K562 (cell line): ENCODE measurements at regions not wholly inside any gene's neighbourhood (a gene's known extent, or its start where the extent isn't known, plus 50 kb on each side); places are given as distances from the start of the nearest gene placed in this dataset.

Experiments used
- ATF7 ChIP-seq: fragments of 450-650 bp; IDR thresholded peaks from 2 replicates; pipeline ENCODE4 v1.7.1; 2014; ENCODE audit warnings: mild to moderate bottlenecking, moderate library complexity
- BHLHE40 ChIP-seq: IDR thresholded peaks from 2 replicates; pipeline ENCODE4 v1.6.1; 2011; ENCODE audit warnings: low read length, improper control_type of control experiment
- CEBPB ChIP-seq: fragments of 450-650 bp; IDR thresholded peaks from 2 replicates; pipeline ENCODE4 v1.6.1; 2016; ENCODE audit warnings: missing genetic modification characterization, missing compliant biosample characterization
- CHD4 ChIP-seq: fragments of 200-600 bp; sonication (generic); IDR thresholded peaks from 3 replicates; pipeline ENCODE4 v1.6.1; 2012; ENCODE audit warnings: low read depth, mild to moderate bottlenecking, mixed read lengths, low read length, inconsistent platforms; ENCODE audit not compliant: insufficient read depth, insufficient replicate concordance, poor library complexity, severe bottlenecking
- EGR1 ChIP-seq: fragments of 450-650 bp; conservative IDR thresholded peaks from 2 replicates; pipeline ENCODE4 v1.6.1; 2017; ENCODE audit warnings: mild to moderate bottlenecking
- ETV1 ChIP-seq: fragments of 450-650 bp; conservative IDR thresholded peaks from 2 replicates; pipeline ENCODE4 v1.6.1; 2016; ENCODE audit warnings: missing genetic modification characterization, control low read depth, low read depth, missing compliant biosample characterization
- GTF2B ChIP-seq: IDR thresholded peaks from 2 replicates; pipeline ENCODE4 v1.6.1; 2011; ENCODE audit not compliant: insufficient read length; ENCODE audit errors: extremely low read depth
- MTA1 ChIP-seq: fragments of 450-650 bp; IDR thresholded peaks from 2 replicates; pipeline ENCODE4 v1.6.1; 2017; ENCODE audit warnings: borderline replicate concordance
- MTA3 ChIP-seq: fragments of 450-650 bp; formaldehyde crosslinking; IDR thresholded peaks from 2 replicates; pipeline ENCODE4 v1.6.1; 2017; ENCODE audit warnings: mild to moderate bottlenecking, borderline replicate concordance
- NFATC3 ChIP-seq: fragments of 450-650 bp; IDR thresholded peaks from 2 replicates; pipeline ENCODE4 v1.6.1; 2017; ENCODE audit warnings: mild to moderate bottlenecking
- RBFOX2 ChIP-seq: fragments of 200-400 bp; formaldehyde crosslinking; IDR thresholded peaks from 2 replicates; pipeline ENCODE4 v1.6.1; 2017; ENCODE audit warnings: low read depth, mild to moderate bottlenecking, low read length, moderate library complexity
- ZBTB7A ChIP-seq: IDR thresholded peaks from 2 replicates; pipeline ENCODE4 v1.6.1; 2011; ENCODE audit warnings: low read depth, mild to moderate bottlenecking, low read length, moderate library complexity, borderline replicate concordance; ENCODE audit not compliant: control insufficient read depth
- ZNF253 ChIP-seq: fragments of 250-450 bp; sonication (Bioruptor Pico); conservative IDR thresholded peaks from 2 replicates; pipeline ENCODE4 v1.6.1; 2021; ENCODE audit warnings: mild to moderate bottlenecking
- TF ChIP-seq, protein P1 (sequence below): fragments of 250-450 bp; sonication (Bioruptor Pico); IDR thresholded peaks from 2 replicates; pipeline ENCODE4 v1.4.0; 2020; ENCODE audit warnings: borderline replicate concordance
- TF ChIP-seq, protein P2 (sequence below): IDR thresholded peaks from 2 replicates; pipeline ENCODE4 v1.6.1; 2014; ENCODE audit warnings: antibody characterized with exemption
- TF ChIP-seq, protein P3 (sequence below): fragments of 450-650 bp; formaldehyde crosslinking; IDR thresholded peaks from 2 replicates; pipeline ENCODE4 v1.4.0; 2020; ENCODE audit warnings: mild to moderate bottlenecking, mixed read lengths

GRCh38 chrX:40176351-40177116, 78.8 kb upstream of the BCOR start (continued):
- TF ChIP-seq, protein P1, sequence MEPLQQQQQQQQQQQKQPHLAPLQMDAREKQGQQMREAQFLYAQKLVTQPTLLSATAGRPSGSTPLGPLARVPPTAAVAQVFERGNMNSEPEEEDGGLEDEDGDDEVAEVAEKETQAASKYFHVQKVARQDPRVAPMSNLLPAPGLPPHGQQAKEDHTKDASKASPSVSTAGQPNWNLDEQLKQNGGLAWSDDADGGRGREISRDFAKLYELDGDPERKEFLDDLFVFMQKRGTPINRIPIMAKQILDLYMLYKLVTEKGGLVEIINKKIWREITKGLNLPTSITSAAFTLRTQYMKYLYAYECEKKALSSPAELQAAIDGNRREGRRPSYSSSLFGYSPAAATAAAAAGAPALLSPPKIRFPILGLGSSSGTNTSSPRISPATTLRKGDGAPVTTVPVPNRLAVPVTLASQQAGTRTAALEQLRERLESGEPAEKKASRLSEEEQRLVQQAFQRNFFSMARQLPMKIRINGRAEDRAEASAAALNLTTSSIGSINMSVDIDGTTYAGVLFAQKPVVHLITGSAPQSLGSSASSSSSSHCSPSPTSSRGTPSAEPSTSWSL (CRISPR knock-in tag), result no peak
- TF ChIP-seq CEBPB (tag) (no peak), BHLHE40 (peak; percentile 91), MTA1 (no peak), EGR1 (peak; percentile 75), CHD4 (no peak), NFATC3 (no peak), RBFOX2 (peak; percentile 79), ZBTB7A (peak; percentile 60), ZNF253 (CRISPR knock-in tag) (no peak), MTA3 (no peak), GTF2B (no peak), ETV1 (0 out of 2 replicates have a peak, but pooled peaks have one; percentile 10), ATF7 (no peak)
- TF ChIP-seq, protein P2, sequence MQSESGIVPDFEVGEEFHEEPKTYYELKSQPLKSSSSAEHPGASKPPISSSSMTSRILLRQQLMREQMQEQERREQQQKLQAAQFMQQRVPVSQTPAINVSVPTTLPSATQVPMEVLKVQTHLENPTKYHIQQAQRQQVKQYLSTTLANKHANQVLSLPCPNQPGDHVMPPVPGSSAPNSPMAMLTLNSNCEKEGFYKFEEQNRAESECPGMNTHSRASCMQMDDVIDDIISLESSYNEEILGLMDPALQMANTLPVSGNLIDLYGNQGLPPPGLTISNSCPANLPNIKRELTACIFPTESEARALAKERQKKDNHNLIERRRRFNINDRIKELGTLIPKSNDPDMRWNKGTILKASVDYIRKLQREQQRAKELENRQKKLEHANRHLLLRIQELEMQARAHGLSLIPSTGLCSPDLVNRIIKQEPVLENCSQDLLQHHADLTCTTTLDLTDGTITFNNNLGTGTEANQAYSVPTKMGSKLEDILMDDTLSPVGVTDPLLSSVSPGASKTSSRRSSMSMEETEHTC, result no peak
- TF ChIP-seq, protein P3, sequence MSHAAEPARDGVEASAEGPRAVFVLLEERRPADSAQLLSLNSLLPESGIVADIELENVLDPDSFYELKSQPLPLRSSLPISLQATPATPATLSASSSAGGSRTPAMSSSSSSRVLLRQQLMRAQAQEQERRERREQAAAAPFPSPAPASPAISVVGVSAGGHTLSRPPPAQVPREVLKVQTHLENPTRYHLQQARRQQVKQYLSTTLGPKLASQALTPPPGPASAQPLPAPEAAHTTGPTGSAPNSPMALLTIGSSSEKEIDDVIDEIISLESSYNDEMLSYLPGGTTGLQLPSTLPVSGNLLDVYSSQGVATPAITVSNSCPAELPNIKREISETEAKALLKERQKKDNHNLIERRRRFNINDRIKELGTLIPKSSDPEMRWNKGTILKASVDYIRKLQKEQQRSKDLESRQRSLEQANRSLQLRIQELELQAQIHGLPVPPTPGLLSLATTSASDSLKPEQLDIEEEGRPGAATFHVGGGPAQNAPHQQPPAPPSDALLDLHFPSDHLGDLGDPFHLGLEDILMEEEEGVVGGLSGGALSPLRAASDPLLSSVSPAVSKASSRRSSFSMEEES (CRISPR knock-in tag), result no peak
